K562 (cell line): ENCODE measurements at regions not wholly inside any gene's neighbourhood (a gene's known extent, or its start where the extent isn't known, plus 50 kb on each side); places are given as distances from the start of the nearest gene placed in this dataset.

ENCODE experiments used
- ATAC-seq: fragments of 200-7000 bp; cut with Tn5 transposase; 3 replicates; pipeline ENCODE4 v1.9.1; 2020; ENCODE audit warnings: moderate library complexity
- BruUV-seq: library from RNA; stranded (reverse); fragments of 400-500 nt; replicated peaks from 2 replicates; lab custom pipeline; 2021; lab: Mats Ljungman, UMichigan
- CTCF ChIA-PET: fragments of 300-600 bp; formaldehyde crosslinking; extraction: SDS; loops from one replicate; lab custom pipeline; 2021; ENCODE audit warnings: low intra/inter-chr PET ratio; lab: Yijun Ruan, JAX
- POLR2A ChIA-PET: fragments of 300-600, 350-650 bp; sonication (Branson Sonifier 250); formaldehyde crosslinking; extraction: SDS; loops from one replicate; lab custom pipeline; 2021; ENCODE audit warnings: antibody characterized with exemption, inconsistent platforms; lab: Yijun Ruan, JAX
- DNase-seq, 4 experiments: peaks; one replicate each; pipeline versions ENCODE4 v3.0.0 to v3.0.0-alpha.2; 2011 to 2018; ENCODE audit warnings: low spot score in 3 of 4, mixed read lengths in 3 of 4; ENCODE audit errors: extremely low read depth in 1 of 4
- FAIRE-seq: peaks from 2 replicates; lab custom pipeline; 2011; peaks lifted over from hg19 to GRCh38; lab: Jason Lieb, UNC
- H2AFZ ChIP-seq: 2 replicates; pipeline ENCODE4 v1.6.0; 2011; ENCODE audit warnings: low read depth, low read length, control low read depth, inconsistent platforms
- H3K27ac ChIP-seq: fragments of 200-600 bp; 3 replicates; pipeline ENCODE4 v1.8.0; 2011; ENCODE audit warnings: low read depth, mild to moderate bottlenecking, control low read depth, inconsistent platforms, low read length, moderate library complexity, mixed read lengths; ENCODE audit errors: extremely low read depth
- H3K27me3 ChIP-seq, 2 experiments: fragments of 300-600 bp in 1 of 2; 2 replicates in 1 of 2; 3 replicates in 1 of 2; pipeline versions ENCODE4 v1.6.0 to v1.8.0; 2011; ENCODE audit warnings: inconsistent platforms in 2 of 2, low read length in 2 of 2, mild to moderate bottlenecking in 1 of 2, mixed read lengths in 1 of 2, moderate library complexity in 1 of 2; ENCODE audit not compliant: control insufficient read depth in 2 of 2, insufficient read depth in 2 of 2
- H3K36me3 ChIP-seq: fragments of 300-600 bp; 3 replicates; pipeline ENCODE4 v1.8.0; 2011; ENCODE audit warnings: mild to moderate bottlenecking, low read length, inconsistent platforms; ENCODE audit not compliant: control insufficient read depth, insufficient read depth
- H3K4me1 ChIP-seq, 2 experiments: fragments of 200-600 bp in 1 of 2; replicated peaks in 1 of 2; 2 replicates in 1 of 2; 3 replicates in 1 of 2; pipeline versions ENCODE4 v1.5.1 to v1.8.0; 2011; ENCODE audit warnings: inconsistent platforms in 2 of 2, low read length in 2 of 2, mild to moderate bottlenecking in 1 of 2, mixed read lengths in 1 of 2, moderate library complexity in 1 of 2; ENCODE audit not compliant: control insufficient read depth in 2 of 2, insufficient read depth in 2 of 2
- H3K4me2 ChIP-seq: 2 replicates; pipeline ENCODE4 v1.6.1; 2011; ENCODE audit warnings: low read length, control low read depth, inconsistent platforms, mixed read lengths; ENCODE audit not compliant: insufficient read depth
- H3K4me3 ChIP-seq: fragments of 200-600 bp; sonication (generic), shearing (Covaris generic); 2 replicates; pipeline ENCODE4 v1.5.1; 2016; ENCODE audit warnings: control low read depth, inconsistent platforms
- H3K79me2 ChIP-seq: fragments of 200-600 bp; 3 replicates; pipeline ENCODE4 v1.8.0; 2011; ENCODE audit warnings: low read length, inconsistent platforms; ENCODE audit not compliant: control insufficient read depth, insufficient read depth
- H3K9ac ChIP-seq, 2 experiments: 2 replicates each; pipeline versions ENCODE4 v1.6.0 to v1.6.1; 2011; ENCODE audit warnings: low read depth in 2 of 2, low read length in 2 of 2, control low read depth in 1 of 2, inconsistent platforms in 1 of 2, mild to moderate bottlenecking in 1 of 2, mixed read lengths in 1 of 2; ENCODE audit not compliant: insufficient read depth in 1 of 2
- H3K9me1 ChIP-seq: one replicate; pipeline ENCODE4 v1.6.0; 2011; ENCODE audit warnings: inconsistent platforms, mild to moderate bottlenecking, low read length, moderate library complexity; ENCODE audit not compliant: control insufficient read depth, insufficient read depth
- H3K9me3 ChIP-seq: replicated peaks from 2 replicates; pipeline ENCODE4 v1.5.1; 2011; ENCODE audit warnings: low read depth, low read length, inconsistent platforms; ENCODE audit not compliant: control insufficient read depth, insufficient read depth
- H4K20me1 ChIP-seq: replicated peaks from 2 replicates; pipeline ENCODE4 v1.6.1; 2011; ENCODE audit warnings: low read length, inconsistent platforms, mixed read lengths; ENCODE audit not compliant: control insufficient read depth, insufficient read depth
- ARID1B ChIP-seq: fragments of 450-650 bp; IDR thresholded peaks from 2 replicates; pipeline ENCODE4 v1.6.1; 2016; ENCODE audit warnings: antibody characterized with exemption, mild to moderate bottlenecking, inconsistent platforms
- ARNT ChIP-seq, 2 experiments: fragments of 450-650 bp; IDR thresholded peaks; 2 replicates each; pipeline ENCODE4 v1.6.1; 2016; ENCODE audit warnings: mild to moderate bottlenecking in 1 of 2
- ASH1L ChIP-seq: fragments of 450-650 bp; IDR thresholded peaks from 2 replicates; pipeline ENCODE4 v1.6.1; 2018; ENCODE audit warnings: borderline replicate concordance, mild to moderate bottlenecking, low read depth; ENCODE audit not compliant: partially characterized antibody
- BRF1 ChIP-seq: IDR thresholded peaks from 3 replicates; pipeline ENCODE4 v1.6.1; 2011; ENCODE audit warnings: borderline replicate concordance, mild to moderate bottlenecking; ENCODE audit not compliant: insufficient read length; ENCODE audit errors: extremely low read depth
- CBFA2T2 ChIP-seq: fragments of 450-650 bp; conservative IDR thresholded peaks from 2 replicates; pipeline ENCODE4 v1.6.1; 2017; ENCODE audit warnings: mild to moderate bottlenecking
- CHD1 ChIP-seq: fragments of 200-600 bp; sonication (generic); IDR thresholded peaks from one replicate; pipeline ENCODE4 v1.6.1; 2012; ENCODE audit warnings: mild to moderate bottlenecking, moderate library complexity, low read length, inconsistent platforms
- ELF4 ChIP-seq: fragments of 450-650 bp; formaldehyde crosslinking; IDR thresholded peaks from 2 replicates; pipeline ENCODE4 v1.4.0; 2022; ENCODE audit warnings: missing genetic modification characterization
- GTF2F1 ChIP-seq: IDR thresholded peaks from 2 replicates; pipeline ENCODE4 v1.6.1; 2011; ENCODE audit warnings: low read depth, low read length, improper control_type of control experiment
- IRF1 ChIP-seq: sonication (generic); formaldehyde crosslinking; IDR thresholded peaks from 2 replicates; pipeline ENCODE4 v1.8.0; 2022; ENCODE audit warnings: missing genetic modification reagents, mild to moderate bottlenecking, borderline replicate concordance
- LARP7 ChIP-seq: fragments of 450-650 bp; IDR thresholded peaks from 2 replicates; pipeline ENCODE4 v1.6.1; 2016
- MCM2 ChIP-seq: fragments of 450-650 bp; IDR thresholded peaks from 2 replicates; pipeline ENCODE4 v1.6.1; 2017; ENCODE audit warnings: low read depth, mild to moderate bottlenecking
- NR4A1 ChIP-seq, 2 experiments: fragments of 250-450 bp in 1 of 2; fragments of 450-650 bp in 1 of 2; sonication (Bioruptor Pico) in 1 of 2; IDR thresholded peaks; 2 replicates each; pipeline versions ENCODE4 v1.4.0 to v1.6.1; 2016 to 2020; ENCODE audit warnings: mild to moderate bottlenecking in 2 of 2, missing compliant biosample characterization in 1 of 2, missing genetic modification characterization in 1 of 2, moderate library complexity in 1 of 2
- RAD51 ChIP-seq: fragments of 450-650 bp; IDR thresholded peaks from 2 replicates; pipeline ENCODE4 v1.7.1; 2016; ENCODE audit warnings: low read depth, mild to moderate bottlenecking, borderline replicate concordance
- THAP12 ChIP-seq: fragments of 250-450 bp; sonication (Bioruptor Pico); IDR thresholded peaks from 2 replicates; pipeline ENCODE4 v1.9.0; 2021; ENCODE audit warnings: mild to moderate bottlenecking, inconsistent platforms
- XRCC3 ChIP-seq: fragments of 450-650 bp; IDR thresholded peaks from 2 replicates; pipeline ENCODE4 v1.6.1; 2017; ENCODE audit warnings: mild to moderate bottlenecking, moderate library complexity
- ZFP30 ChIP-seq: fragments of 250-450 bp; sonication (Bioruptor Pico); IDR thresholded peaks from 2 replicates; pipeline ENCODE4 v1.8.0; 2022; ENCODE audit warnings: moderate library complexity, mild to moderate bottlenecking, inconsistent platforms, borderline replicate concordance
- ZNF239 ChIP-seq: fragments of 250-450 bp; sonication (Bioruptor Pico); IDR thresholded peaks from 2 replicates; pipeline ENCODE4 v1.4.0; 2020; ENCODE audit warnings: mild to moderate bottlenecking
- ZNF347 ChIP-seq: fragments of 450-650 bp; formaldehyde crosslinking; IDR thresholded peaks from 2 replicates; pipeline ENCODE4 v1.4.0; 2020; ENCODE audit warnings: low read depth, mild to moderate bottlenecking, moderate library complexity
- ZNF76 ChIP-seq: fragments of 250-450 bp; sonication (Bioruptor Pico); IDR thresholded peaks from 2 replicates; pipeline ENCODE4 v1.4.0; 2020; ENCODE audit warnings: mild to moderate bottlenecking, moderate library complexity, borderline replicate concordance
- ZSCAN32 ChIP-seq: fragments of 450-650 bp; formaldehyde crosslinking; IDR thresholded peaks from 2 replicates; pipeline ENCODE4 v1.4.0; 2020; ENCODE audit warnings: mild to moderate bottlenecking, moderate library complexity
- WGBS: fragments of 100-300 bp; shearing (Covaris generic); methylation state at CpG from one replicate; pipeline ENCODE4 v1.1.6; 2016; ENCODE audit warnings: low coverage, mixed read lengths; ENCODE audit not compliant: insufficient coverage; ENCODE audit errors: missing lambda C conversion rate; 5-methylcytosine and 5-hydroxymethylcytosine counted together
- in situ Hi-C: fragments of 300-500 bp; cut with MboI; formaldehyde crosslinking; loops from 4 replicates; pipeline ENCODE4 v1.15.0; 2018; ENCODE audit warnings: inconsistent platforms, mixed read lengths
- intact Hi-C: fragments of 100-400 bp; cut with micrococcal nuclease; formaldehyde crosslinking; loops from 2 replicates; pipeline ENCODE4 v1.14.2; 2022

- no peak overlapping the region for H2AFZ ChIP-seq
- 0% methylated on average over 2 of the region's 2 CpGs for WGBS
- no peaks in the 10 kb centered on the region for H4K20me1 ChIP-seq
- no peaks in the 10 kb centered on the region for H3K27me3 ChIP-seq
- no peaks in the 10 kb centered on the region for H3K36me3 ChIP-seq
- H3K9ac ChIP-seq = no peak overlapping the region
- H3K9me1 ChIP-seq = no peaks in the 10 kb centered on the region
- no peaks in the 10 kb centered on the region for H3K4me1 ChIP-seq
- FAIRE-seq (no peak), ATAC-seq (no peak), DNase-seq (no peak)
- BruUV-seq = no TSS peak
- no peaks in the 10 kb centered on the region for H3K9me3 ChIP-seq
- no peak overlapping the region for H3K4me3 ChIP-seq
- H3K27ac ChIP-seq = no peak overlapping the region
- in situ Hi-C loops (no loop called here), intact Hi-C loops (no loop called here)
- no peak overlapping the region for H3K4me2 ChIP-seq
- POLR2A ChIA-PET = no interaction called here
- no peaks in the 10 kb centered on the region for H3K79me2 ChIP-seq
- no peak for TF ChIP-seq XRCC3
- TF ChIP-seq ARNT (IDR thresholded peaks at IDR 0.05) = no peak
- no peak for TF ChIP-seq ZFP30 (CRISPR knock-in tag)
- no peak for TF ChIP-seq MCM2
- no peak for TF ChIP-seq ARID1B
- no peak for TF ChIP-seq CBFA2T2
- TF ChIP-seq ELF4 (CRISPR knock-in tag) = no peak
- no peak for TF ChIP-seq ZNF76 (CRISPR knock-in tag)
- TF ChIP-seq CHD1 = no peak
- no peak for TF ChIP-seq LARP7
- no peak for TF ChIP-seq ZNF239
- TF ChIP-seq GTF2F1 = no peak
- no peak for TF ChIP-seq BRF1
- no peak for TF ChIP-seq NR4A1 (CRISPR knock-in tag; IDR thresholded peaks at IDR 0.05)
- no peak for TF ChIP-seq NR4A1 (tag; IDR thresholded peaks at IDR 0.05)
- no peak for TF ChIP-seq RAD51
- no peak for TF ChIP-seq THAP12 (CRISPR knock-in tag)
- no peak for TF ChIP-seq ZNF347 (CRISPR knock-in tag)
- no peak for TF ChIP-seq ZSCAN32 (CRISPR knock-in tag)
- TF ChIP-seq ASH1L = no peak
- no peak for TF ChIP-seq IRF1
- CTCF ChIA-PET = no interaction called here
These were observed 50.1 kb upstream of the FBXL17 start for GRCh38 chr5:108432024-108432423.
